ENCODE measurements at regions not wholly inside any gene's neighbourhood (a gene's known extent, or its start where the extent isn't known, plus 50 kb on each side); places are given as distances from the start of the nearest gene placed in this dataset.

DNA sequence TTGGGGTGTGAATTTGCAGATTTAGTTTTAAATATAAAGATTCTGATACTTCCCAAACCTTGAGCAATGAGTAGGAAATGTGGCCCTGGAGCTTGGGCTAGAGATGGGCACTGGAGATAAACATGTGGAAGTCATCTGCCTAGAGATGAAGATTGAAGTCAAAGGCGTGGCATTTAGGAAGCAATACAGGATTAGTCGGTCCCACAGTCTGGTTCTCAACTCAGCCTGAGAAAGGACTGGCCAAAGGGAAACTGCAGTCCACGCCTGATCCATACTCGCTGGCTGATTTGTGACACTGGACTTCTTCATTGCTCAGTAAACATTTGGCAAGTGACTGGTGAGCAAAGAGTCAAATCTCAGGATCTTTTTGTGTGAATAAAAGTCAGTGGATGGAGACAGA, 268.2 kb upstream of the ATP2B1 start:
- no peak for DNase-seq
- Histone ChIP-seq H3K4me3 (ENCODE audit: low read depth in 1 of 2, low read length in 2 of 2) (no peak overlapping the region), H3K27ac (ENCODE audit: low read length) (no peak overlapping the region), H3K27me3 (ENCODE audit: insufficient read depth, low read length, poor library complexity) (no peaks in the 10 kb centered on the region), H3K4me2 (ENCODE audit: insufficient read depth, low read length) (no peak overlapping the region), H3K9me3 (ENCODE audit: insufficient read depth, low read length, severe bottlenecking) (no peaks in the 10 kb centered on the region), H3K9ac (ENCODE audit: low read depth, low read length) (no peak overlapping the region), H3K4me1 (ENCODE audit: insufficient read depth, low read length) (peaks cover 5% of the 10 kb centered on the region), H2AFZ (ENCODE audit: low read depth, low read length) (no peak overlapping the region), H3K36me3 (ENCODE audit: insufficient read depth, low read length) (no peaks in the 10 kb centered on the region), H3K79me2 (ENCODE audit: insufficient read depth, low read length) (no peaks in the 10 kb centered on the region), H4K20me1 (ENCODE audit: insufficient read depth, low read length) (no peaks in the 10 kb centered on the region)
- TF ChIP-seq, protein P1, sequence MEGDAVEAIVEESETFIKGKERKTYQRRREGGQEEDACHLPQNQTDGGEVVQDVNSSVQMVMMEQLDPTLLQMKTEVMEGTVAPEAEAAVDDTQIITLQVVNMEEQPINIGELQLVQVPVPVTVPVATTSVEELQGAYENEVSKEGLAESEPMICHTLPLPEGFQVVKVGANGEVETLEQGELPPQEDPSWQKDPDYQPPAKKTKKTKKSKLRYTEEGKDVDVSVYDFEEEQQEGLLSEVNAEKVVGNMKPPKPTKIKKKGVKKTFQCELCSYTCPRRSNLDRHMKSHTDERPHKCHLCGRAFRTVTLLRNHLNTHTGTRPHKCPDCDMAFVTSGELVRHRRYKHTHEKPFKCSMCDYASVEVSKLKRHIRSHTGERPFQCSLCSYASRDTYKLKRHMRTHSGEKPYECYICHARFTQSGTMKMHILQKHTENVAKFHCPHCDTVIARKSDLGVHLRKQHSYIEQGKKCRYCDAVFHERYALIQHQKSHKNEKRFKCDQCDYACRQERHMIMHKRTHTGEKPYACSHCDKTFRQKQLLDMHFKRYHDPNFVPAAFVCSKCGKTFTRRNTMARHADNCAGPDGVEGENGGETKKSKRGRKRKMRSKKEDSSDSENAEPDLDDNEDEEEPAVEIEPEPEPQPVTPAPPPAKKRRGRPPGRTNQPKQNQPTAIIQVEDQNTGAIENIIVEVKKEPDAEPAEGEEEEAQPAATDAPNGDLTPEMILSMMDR (IDR thresholded peaks at IDR 0.05; ENCODE audit: borderline replicate concordance, extremely low read depth, low read length, poor library complexity, severe bottlenecking): no peak
- TF ChIP-seq EZH2 (IDR thresholded peaks at IDR 0.05; ENCODE audit: borderline replicate concordance, low read depth, low read length, severe bottlenecking): no peak
- no peak for ATAC-seq (ENCODE audit: insufficient read depth, low read depth)

DNA sequence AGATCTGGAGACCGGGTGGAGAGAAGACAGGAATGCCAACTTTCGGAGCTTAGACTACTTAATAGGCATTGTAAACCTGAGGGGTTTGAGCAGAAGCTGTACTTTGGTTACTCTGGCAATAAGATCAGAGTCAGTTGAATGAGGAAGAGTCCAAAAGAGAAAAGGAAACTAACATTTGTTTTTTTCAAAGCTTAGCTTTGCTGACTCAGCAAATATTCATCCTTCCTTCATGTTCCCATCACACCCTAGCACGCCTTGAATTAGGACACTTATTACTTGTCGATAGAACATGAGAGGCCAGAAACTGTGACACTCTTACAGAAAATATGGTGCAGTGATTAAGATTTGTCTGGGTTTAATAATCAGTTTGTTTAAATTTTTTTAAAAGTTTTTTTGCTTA, 266.9 kb upstream of the ATP2B1 start:
- H3K9me3 ChIP-seq (ENCODE audit: insufficient read depth, low read length, severe bottlenecking): no peaks in the 10 kb centered on the region

DNA sequence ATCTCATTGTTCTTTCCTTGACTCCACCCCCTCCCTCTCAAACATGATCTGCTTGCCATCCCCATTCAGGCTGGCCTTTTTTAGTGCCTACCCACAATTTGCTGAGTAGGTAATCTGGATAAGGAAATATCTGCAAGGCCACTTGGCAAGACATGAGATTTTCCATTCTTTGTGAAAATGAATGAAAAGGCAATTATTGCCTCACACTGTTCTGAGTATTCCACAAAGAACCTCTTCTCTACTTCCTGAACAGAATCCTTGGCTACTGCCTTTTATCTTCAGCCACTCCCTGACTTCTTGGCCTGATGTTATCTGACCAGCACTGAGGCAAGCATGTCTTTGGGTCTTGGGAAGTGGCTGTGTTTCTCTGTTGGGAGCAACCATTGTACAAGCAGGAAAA, 263.2 kb upstream of the ATP2B1 start:
- Histone ChIP-seq H3K9me3 (ENCODE audit: insufficient read depth, low read length, severe bottlenecking) (no peaks in the 10 kb centered on the region), H4K20me1 (ENCODE audit: insufficient read depth, low read length) (no peaks in the 10 kb centered on the region), H3K27me3 (ENCODE audit: insufficient read depth, low read length, poor library complexity) (no peaks in the 10 kb centered on the region), H3K27ac (ENCODE audit: low read length) (no peak overlapping the region), H3K9ac (ENCODE audit: low read depth, low read length) (no peak overlapping the region), H3K36me3 (ENCODE audit: insufficient read depth, low read length) (no peaks in the 10 kb centered on the region), H3K4me2 (ENCODE audit: insufficient read depth, low read length) (no peak overlapping the region), H3K79me2 (ENCODE audit: insufficient read depth, low read length) (no peaks in the 10 kb centered on the region), H2AFZ (ENCODE audit: low read depth, low read length) (no peak overlapping the region), H3K4me1 (ENCODE audit: insufficient read depth, low read length) (peaks cover 12% of the 10 kb centered on the region), H3K4me3 (ENCODE audit: low read depth in 1 of 2, low read length in 2 of 2) (no peak overlapping the region)
- no peak for ATAC-seq (ENCODE audit: insufficient read depth, low read depth)
- TF ChIP-seq EZH2 (IDR thresholded peaks at IDR 0.05; ENCODE audit: borderline replicate concordance, low read depth, low read length, severe bottlenecking): no peak
- TF ChIP-seq, protein P1 (IDR thresholded peaks at IDR 0.05; ENCODE audit: borderline replicate concordance, extremely low read depth, low read length, poor library complexity, severe bottlenecking): no peak
- DNase-seq: no peak

More for the DNA sequence above, 266.9 kb upstream of the ATP2B1 start:
- DNase-seq (no peak), ATAC-seq (ENCODE audit: insufficient read depth, low read depth) (no peak)
- TF ChIP-seq, protein P1 (IDR thresholded peaks at IDR 0.05; ENCODE audit: borderline replicate concordance, extremely low read depth, low read length, poor library complexity, severe bottlenecking): no peak
- TF ChIP-seq EZH2 (IDR thresholded peaks at IDR 0.05; ENCODE audit: borderline replicate concordance, low read depth, low read length, severe bottlenecking): no peak
- Histone ChIP-seq H3K79me2 (ENCODE audit: insufficient read depth, low read length) (no peaks in the 10 kb centered on the region), H4K20me1 (ENCODE audit: insufficient read depth, low read length) (no peaks in the 10 kb centered on the region), H3K36me3 (ENCODE audit: insufficient read depth, low read length) (no peaks in the 10 kb centered on the region), H3K27ac (ENCODE audit: low read length) (no peak overlapping the region), H2AFZ (ENCODE audit: low read depth, low read length) (no peak overlapping the region), H3K9ac (ENCODE audit: low read depth, low read length) (no peak overlapping the region), H3K4me3 (ENCODE audit: low read depth in 1 of 2, low read length in 2 of 2) (no peak overlapping the region), H3K4me2 (ENCODE audit: insufficient read depth, low read length) (no peak overlapping the region), H3K27me3 (ENCODE audit: insufficient read depth, low read length, poor library complexity) (no peaks in the 10 kb centered on the region), H3K4me1 (ENCODE audit: insufficient read depth, low read length) (peaks cover 12% of the 10 kb centered on the region)

DNA sequence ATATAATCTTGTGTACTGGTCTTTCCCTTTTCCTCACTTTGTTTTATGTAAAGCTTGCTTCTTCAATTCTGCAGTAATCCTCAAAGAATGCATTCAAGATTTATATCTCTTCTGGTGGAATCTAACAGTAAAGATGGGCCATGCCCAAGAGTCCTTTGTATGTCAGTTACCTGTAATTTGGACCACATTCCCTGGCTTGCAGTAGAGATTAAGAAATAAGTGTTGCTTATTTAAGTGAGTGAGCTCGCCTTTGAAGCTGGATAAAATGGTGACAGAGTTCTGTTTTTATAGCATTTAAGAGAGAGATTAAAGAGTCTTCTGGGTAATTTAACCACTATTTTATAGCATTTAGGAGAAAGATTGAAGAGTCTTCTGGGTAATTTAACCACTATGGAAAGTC, 262.1 kb upstream of the ATP2B1 start:
- H3K36me3 ChIP-seq (ENCODE audit: insufficient read depth, low read length): no peaks in the 10 kb centered on the region
- no peak overlapping the region for H3K9ac ChIP-seq (ENCODE audit: low read depth, low read length)
- H3K4me2 ChIP-seq (ENCODE audit: insufficient read depth, low read length): no peak overlapping the region
- TF ChIP-seq EZH2 (IDR thresholded peaks at IDR 0.05; ENCODE audit: borderline replicate concordance, low read depth, low read length, severe bottlenecking): no peak
- TF ChIP-seq, protein P1 (IDR thresholded peaks at IDR 0.05; ENCODE audit: borderline replicate concordance, extremely low read depth, low read length, poor library complexity, severe bottlenecking): no peak
- H3K4me1 ChIP-seq (ENCODE audit: insufficient read depth, low read length): peaks cover 12% of the 10 kb centered on the region
- no peaks in the 10 kb centered on the region for H3K27me3 ChIP-seq (ENCODE audit: insufficient read depth, low read length, poor library complexity)
- DNase-seq: no peak
- no peaks in the 10 kb centered on the region for H3K79me2 ChIP-seq (ENCODE audit: insufficient read depth, low read length)
- no peak overlapping the region for H2AFZ ChIP-seq (ENCODE audit: low read depth, low read length)
- H4K20me1 ChIP-seq (ENCODE audit: insufficient read depth, low read length): no peaks in the 10 kb centered on the region
- no peak overlapping the region for H3K4me3 ChIP-seq (ENCODE audit: low read depth in 1 of 2, low read length in 2 of 2)
- no peaks in the 10 kb centered on the region for H3K9me3 ChIP-seq (ENCODE audit: insufficient read depth, low read length, severe bottlenecking)
- H3K27ac ChIP-seq (ENCODE audit: low read length): no peak overlapping the region
- no peak for ATAC-seq (ENCODE audit: insufficient read depth, low read depth)
